Hematopoietic multipotent progenitor cell treated with erythropoietin and hydrocortisone succinate and interleukin-3 and kit ligand, for 6 days (in vitro differentiated cells): ENCODE measurements at regions not wholly inside any gene's neighbourhood (a gene's known extent, or its start where the extent isn't known, plus 50 kb on each side); places are given as distances from the start of the nearest gene placed in this dataset.

Experiments used
- DNase-seq: peaks from one replicate; pipeline ENCODE4 v3.0.0-alpha.2; 2015

DNA sequence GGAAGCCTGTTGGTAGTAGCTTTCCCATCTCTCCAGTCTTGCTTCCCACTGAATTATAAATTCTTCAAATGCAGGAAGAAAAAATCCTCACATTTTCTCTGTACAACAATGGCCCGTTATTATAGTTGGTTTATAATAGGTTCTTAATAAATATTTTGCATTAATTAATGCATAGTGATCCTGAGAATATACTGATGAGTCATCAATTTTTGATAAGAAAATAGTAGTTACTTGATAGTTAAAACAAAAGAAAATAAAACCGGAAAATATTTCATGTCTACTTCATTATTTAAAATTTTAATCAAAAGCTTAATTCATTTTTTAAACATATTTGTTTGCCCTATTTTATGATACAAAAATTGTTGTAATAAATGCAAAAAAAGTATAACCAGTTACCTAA is 762.6 kb downstream of the BRINP1 start:
- DNase-seq = no peak

DNA sequence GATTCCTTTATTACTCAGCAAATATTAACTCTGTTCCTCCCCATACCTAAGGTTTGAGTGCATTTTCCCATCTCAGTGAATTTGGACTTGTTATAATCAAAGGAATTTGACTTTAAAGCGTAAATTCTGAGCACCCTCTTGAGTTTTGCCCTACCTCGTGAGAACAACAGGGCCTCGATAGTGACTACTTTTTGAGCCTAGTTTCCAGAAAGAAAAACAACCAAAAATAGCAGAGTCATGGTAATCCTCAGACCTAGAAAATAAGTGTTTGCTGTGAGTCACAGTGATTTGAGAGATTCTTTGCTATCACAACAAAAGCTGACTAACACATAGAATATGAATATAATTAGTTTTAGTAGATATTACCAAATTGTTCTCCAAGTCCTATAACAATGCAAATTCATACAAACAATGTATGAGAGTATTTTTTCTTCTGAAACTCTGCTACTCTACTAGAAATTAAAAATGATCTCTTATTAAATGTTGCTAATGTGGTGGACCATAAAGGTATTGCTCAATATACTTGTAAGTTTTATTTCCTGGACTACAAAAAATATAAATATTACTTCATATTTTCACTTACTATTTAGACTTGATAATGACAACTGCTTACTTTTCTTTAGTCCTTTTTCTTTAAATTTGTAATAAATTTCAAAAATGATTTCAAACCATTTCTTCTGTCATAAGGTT is 759.7 kb downstream of the BRINP1 start:
- DNase-seq = no peak

DNA sequence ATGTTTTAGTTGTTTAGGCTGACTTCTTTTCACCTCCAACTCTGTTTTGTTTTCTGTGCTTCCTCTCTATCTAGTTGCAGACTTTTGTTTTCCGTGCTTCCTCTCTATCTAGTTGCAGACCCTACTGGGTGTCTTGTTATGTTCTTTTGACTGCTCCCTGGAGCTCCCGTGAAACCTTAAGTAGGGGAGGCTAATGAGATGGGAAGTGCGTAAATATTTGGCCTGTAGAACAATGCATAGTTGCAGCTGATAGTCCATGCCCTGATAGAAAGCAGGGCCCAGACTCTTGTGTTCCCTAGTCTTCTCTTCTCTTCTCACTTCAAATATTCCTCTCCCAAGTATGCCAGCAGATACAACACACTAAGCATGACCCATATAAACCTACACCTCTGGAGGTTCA is 757.0 kb downstream of the BRINP1 start:
- no peak for DNase-seq

DNA sequence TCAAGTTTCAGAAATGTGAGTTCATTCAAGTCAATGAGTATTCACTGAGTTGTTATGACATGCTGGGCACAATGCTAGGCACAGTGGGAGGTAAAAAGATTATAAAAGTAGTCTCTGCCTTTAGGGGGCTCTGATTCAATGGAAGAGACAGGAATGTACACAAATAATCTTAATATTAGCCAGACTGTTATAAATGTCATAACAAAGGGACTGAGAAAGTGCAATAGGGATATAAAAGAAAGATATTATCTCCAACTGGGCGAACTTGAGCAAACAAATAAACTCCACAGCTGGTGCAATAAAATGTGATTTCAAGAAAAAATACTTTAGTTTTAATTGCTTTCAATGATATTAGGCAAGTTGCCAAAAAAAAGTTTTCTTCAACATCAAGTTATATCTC is 755.2 kb downstream of the BRINP1 start:
- no peak for DNase-seq

DNA sequence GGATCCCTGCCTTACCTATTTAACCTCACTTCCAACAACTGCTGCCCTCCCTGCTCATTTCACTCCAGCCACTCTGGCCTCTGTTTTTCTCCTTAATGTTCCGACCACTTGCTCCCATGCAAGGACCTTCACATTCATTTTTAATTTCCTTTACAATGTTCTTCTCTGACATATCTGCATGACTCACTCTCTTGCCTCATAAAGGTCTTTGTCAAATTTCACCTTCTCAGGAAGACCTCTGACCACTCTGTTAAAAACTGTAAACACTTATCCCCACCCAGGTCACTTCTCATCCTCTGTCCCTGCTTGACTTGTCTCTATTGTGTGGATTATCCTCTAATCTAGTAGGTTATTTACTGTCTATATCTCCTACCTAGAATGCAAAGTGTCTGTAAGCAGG is 751.2 kb downstream of the BRINP1 start:
- no peak for DNase-seq

DNA sequence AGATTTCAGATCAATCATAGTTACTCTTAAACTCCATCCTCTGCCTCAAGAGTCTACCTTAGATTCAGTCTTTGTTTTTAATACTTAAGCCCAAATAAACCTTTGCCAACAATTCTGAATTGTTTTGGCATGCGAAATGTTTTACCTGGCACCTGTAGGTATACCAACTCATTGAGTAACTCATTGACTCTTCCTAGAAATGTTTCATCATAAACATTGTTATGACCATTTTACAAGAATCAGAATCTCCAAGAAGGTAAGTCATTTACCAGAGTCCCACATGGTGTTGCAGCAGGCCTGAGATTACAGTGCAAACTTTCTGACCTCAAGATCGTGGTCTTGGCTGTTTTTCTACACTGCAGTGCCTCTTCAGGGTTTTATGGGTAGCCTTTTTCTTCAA is 750.4 kb downstream of the BRINP1 start:
- no peak for DNase-seq

DNA sequence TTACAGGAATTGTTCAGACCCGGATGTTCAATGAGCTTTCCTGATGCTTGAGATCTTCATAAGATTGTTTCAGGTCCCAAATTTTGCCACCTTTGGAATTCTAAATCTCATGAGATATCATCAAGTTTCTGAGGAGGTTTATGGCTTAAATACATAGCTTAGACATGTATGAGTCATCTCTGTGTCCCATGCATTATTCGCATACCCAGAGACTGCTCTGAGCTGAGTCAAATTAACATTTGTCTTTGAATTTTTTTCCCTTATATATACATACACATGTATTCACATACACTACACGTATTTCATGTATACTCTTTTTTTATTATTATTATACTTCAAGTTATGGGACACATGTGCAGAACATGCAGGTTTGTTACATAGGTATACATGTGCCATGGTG is 744.6 kb downstream of the BRINP1 start:
- no peak for DNase-seq

DNA sequence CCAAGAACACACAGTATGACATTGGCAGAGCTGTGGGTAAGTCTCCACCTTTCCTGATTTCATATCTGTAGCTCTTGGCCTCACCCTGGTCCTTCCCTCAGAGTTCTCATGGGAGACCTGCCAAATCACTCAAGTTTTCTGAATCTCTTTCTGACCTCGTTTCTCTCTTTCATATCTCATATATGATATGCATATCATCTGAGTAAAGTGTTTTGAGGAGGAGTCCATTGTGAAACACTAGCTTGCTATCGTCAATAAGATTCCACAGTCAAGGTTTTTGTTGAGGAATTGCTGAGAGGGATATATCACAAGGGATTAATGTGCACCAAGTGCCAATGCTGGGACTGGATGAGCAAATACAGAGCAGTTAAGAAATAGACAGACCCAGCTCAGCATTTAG is 739.2 kb downstream of the BRINP1 start:
- DNase-seq = no peak

DNA sequence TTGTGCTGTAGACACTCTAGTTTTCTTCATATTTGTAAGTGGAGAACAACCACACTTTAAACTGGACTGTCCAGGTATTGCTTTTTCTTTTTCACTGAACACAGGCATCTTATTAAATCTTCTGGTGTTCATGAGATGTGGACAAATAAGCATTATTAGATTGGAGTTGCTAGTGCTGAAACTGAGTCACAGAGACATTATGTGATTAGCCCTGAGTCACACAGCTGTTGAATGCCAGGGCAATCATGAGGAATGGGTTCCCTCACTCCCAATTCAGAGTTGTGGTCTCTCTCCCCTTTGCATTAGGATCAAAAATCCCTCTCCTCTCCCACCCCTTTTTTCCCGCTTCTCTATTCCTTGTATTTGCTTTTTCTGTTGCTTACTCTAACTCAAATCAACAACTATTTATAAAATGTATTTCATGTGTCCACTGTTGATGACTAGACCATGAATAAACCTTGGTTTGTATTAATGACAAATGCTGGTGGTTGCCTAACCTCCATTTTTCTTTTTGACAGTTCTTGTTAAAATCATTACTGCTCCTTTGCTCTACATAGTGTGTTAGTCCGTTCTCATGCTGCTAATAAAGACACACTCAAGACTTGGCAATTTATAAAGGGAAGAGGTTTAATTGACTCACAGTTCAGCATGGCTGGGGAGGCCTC is 738.2 kb downstream of the BRINP1 start:
- DNase-seq = no peak

DNA sequence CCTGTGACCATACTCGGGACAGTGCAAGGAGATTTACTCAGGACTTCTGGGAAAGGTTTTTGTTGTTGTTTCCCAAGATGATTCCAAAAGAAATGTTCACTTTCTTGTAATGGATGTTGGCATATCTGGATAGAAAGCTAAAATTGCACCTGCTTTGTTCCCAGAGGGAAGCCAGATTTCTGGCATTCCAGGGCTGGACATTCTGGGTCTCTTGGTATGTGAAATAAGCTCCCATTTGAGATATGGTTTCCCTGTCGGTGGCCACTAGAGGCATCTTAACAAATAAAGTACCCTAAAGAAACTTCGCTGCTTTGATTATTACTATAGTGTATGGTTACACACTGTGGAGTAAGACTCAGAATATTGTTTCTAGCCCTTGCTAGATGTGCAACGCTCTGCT is 737.3 kb downstream of the BRINP1 start:
- DNase-seq = no peak

DNA sequence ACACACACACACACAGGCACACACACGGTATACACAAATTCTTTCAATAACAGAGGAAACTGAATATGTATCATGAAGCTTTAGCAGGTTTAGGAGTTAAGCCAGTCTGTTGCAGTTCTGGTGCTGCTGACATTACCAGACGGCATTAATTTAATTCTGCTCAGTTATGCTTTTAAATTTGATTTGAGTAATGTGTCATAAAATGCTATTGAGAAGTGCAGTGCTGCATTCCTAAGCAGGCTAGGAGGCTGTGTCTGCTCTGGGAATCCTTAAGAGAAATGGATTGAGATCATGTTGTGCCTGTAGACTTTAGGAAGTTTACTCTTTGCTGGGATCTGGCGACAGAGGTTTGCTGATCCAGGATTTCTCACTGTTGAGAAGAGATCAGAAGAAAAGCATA is 733.8 kb downstream of the BRINP1 start:
- no peak for DNase-seq

DNA sequence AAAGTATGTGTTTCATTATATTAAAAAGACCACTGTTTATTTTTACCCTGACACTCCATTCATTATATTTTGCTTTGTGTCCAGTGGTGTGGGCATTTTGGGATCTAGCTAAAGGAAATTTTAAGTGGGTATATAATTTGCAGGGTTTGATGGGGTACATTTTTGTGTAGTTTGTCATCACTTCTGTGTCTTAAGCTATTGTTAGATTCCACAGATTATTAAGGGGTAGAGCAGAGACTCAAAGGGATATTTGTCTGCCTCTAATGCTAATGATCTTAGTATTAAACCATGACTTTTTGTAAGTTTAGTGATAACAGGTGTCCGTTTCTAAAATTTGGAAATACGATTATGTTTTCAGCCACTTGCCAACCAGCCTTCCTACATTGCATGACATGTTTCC is 731.6 kb downstream of the BRINP1 start:
- no peak for DNase-seq

DNA sequence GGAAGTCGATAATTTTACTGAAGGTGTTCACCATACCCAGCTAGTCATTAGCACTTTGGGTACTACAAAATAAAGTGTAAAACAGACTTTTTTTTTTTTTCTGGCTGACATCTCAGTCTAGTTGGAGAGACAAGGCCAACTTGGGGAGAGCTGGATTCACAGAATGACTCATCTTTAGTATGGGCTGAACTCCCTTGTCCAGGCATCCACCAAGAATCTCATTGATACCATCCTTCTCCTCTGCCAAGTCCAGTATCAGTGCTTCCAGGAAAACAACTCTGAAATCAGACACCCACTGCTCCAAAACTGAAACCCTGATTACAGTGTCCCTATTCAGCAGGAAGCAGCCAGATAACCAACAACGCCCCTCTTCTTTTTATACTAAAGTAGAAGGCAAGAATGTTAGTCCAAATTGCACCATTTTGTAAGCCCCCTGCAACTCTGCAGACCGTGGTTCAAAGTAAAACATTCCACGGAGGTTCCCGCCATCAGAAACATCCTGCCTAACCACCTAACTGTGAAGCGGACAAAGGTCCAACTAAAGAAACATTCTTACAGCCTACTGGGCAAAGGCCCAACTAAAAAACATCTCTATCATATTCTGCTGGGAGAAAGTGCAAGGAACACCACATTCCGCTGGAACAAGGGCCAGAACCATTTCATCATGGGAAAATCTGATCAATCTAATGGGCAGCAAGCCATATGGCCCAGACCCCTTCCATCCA is 728.2 kb downstream of the BRINP1 start:
- DNase-seq = no peak

DNA sequence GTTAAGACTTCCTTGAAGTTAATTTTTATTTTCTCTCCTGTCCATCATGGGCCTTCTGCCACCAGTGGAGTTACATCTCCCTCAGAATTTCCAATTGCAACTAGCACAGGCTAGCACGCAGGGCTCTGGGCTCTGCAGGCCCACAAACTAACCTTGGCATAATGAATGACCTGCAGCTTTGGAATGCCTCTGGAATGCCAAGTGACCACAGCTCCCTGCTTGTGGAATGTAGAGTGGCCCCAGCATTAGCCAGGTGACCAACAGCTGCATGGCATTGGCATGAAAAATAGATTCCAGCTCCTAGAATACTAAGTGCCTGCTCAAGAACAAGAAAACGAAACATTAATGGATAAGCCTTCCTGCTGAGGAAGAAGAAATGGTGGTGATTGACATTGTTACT is 726.1 kb downstream of the BRINP1 start:
- no peak for DNase-seq

DNA sequence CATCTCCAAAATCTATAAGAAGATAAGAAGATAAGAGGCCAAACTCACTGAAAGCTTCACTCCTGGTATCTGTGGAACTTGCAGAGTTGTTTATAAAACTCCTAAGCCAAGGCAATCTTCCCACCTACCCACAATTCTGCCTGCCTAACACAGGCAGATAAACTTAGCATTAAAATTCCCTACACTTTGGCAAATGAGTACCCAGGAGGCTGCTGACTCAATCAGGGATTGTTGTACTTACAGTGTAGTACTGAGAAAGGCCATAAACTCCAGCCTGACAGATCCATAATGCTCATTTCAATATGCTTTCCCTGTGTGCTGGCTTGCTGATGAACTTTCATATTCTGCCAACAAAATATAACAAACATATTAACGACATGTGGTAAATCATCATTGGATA is 725.2 kb downstream of the BRINP1 start:
- DNase-seq = no peak

DNA sequence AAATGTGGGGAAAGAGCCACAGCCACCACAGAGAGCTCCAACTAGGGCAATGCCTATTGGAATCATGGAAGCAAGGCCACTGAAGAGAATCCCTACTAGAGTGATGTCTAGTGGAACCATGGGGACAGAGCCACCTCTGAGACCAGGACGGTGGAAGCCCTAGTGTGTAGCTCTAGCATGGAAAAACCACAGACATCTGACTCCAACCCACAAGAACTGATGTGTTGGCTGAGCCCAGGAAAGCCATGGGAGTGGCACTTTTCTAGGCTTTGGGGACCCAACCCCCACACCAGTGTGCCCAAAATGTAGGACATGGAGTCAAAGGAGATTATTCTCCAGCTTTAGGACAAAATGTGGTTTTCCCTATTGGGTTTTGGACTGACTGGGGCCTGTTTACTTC is 721.9 kb downstream of the BRINP1 start:
- DNase-seq = no peak

DNA sequence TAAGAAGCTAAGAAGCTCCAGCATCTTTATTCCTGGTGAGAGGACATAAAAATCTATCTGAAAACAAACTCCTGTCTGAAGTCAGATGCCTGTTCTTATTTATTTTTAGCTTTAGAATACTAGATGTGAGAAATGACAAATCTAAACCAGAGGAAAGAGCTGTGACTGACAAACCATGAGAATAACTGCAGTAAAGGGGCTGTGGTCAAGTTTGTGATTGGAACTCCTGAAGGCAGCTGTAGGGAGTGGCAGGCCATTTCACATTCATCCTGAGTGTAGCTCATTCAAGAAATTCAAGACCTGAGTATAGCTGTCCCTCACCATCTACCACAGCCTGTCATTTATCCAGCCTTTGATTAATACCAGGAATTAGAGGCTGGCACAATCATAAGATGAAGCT is 718.8 kb downstream of the BRINP1 start:
- DNase-seq = no peak

DNA sequence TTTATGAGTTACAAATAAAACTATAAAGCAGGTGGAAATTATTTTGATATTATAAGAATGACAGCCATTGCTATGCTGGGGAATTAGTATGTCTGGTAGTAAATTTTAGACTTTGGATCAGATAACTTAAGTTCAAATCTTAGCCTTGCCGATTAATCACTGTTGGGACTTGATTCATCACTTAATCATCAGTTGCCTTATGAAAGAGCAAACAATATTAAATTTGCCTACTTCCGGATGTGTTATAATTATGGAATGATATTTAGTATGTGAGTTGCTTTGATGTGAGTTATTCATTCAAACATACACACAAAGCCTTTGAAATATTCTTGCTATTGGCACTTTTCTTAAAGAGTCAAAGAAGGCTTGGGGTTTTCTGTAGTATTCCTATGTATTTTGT is 717.7 kb downstream of the BRINP1 start:
- no peak for DNase-seq

DNA sequence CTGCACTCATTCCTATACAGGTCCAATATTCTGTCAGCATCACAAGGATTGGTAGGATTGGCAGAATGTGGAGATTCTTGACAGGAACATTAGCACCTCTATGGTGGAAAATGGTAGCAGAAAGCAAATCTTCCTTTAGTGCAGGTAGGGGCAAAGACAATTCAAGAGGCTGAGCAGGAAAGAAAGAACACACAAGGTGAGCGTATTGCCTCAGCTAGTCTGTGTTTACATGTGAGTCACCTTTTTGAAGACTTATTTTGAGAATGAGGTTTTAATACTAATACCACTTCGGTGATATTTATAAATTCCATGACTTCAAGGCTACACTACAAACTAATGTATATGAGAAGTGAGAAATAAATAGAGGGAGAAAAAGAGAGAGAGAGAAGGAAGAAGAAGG is 717.0 kb downstream of the BRINP1 start:
- DNase-seq = no peak

DNA sequence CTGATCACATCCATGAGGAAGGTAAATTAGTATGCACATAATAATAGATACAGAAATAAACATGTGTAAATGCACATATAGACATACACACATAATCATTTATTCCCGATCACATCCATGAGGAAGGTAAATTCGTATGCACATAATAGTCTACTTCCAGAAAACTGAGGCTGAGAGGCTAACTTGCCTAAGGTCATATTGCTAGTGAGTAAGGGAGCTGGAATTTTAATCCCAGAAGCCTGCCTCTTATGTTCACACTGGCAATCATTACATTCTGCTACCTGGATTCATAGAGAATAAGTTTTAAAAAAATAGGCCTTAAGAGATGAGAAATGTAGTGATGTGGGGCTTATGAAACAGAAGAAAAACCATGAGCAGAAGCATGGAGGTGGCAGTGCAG is 716.3 kb downstream of the BRINP1 start:
- no peak for DNase-seq

DNA sequence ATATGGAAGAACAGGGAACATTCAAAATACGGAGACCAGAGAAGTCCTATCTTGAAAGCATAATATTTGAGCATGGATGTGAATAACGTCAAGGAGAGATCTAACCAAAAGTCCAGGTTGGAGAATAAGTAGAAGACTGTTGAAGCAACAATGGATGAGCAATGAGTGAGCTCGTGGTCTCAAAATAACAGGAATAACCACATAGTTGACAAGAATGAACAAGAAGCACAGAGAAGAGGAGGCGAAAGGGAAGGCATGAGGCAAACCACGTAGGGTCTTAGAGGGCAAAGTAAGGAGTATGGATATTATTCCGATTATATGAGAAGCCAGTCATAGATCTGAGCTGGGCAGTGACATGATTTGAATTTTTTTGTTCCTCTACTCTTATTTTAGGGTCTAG is 710.2 kb downstream of the BRINP1 start:
- DNase-seq = no peak

DNA sequence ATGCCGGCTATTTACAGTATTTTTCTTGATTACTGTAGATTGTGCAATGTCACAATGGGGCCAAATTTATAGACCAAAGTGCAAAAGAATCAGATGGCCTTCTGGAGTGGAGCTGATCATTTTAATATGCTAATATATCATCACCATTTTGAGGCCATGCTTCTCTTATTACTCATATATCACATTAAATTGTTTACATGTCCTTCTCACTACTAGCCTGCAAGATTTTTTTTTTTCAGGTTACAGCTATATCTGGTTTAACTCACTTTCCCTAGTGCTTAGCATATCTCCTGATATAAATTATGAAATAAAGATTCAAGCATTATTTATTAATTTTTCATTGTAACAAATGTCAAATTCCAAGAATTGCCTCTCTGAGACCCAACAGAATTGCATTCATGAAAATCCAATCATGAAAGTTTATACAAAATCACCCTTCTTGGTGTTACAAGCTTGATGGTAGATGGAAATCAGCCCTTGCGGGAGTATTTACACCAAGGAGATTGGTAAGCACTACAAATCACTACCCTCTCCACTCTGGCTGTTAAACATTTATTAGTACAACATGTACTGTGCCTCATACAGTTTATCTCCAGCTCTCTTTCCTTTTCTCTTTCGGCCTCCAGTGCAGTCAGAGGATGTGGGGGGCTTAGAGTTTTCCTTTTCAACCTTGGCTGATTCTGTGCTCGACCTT is 703.9 kb downstream of the BRINP1 start:
- DNase-seq = no peak

DNA sequence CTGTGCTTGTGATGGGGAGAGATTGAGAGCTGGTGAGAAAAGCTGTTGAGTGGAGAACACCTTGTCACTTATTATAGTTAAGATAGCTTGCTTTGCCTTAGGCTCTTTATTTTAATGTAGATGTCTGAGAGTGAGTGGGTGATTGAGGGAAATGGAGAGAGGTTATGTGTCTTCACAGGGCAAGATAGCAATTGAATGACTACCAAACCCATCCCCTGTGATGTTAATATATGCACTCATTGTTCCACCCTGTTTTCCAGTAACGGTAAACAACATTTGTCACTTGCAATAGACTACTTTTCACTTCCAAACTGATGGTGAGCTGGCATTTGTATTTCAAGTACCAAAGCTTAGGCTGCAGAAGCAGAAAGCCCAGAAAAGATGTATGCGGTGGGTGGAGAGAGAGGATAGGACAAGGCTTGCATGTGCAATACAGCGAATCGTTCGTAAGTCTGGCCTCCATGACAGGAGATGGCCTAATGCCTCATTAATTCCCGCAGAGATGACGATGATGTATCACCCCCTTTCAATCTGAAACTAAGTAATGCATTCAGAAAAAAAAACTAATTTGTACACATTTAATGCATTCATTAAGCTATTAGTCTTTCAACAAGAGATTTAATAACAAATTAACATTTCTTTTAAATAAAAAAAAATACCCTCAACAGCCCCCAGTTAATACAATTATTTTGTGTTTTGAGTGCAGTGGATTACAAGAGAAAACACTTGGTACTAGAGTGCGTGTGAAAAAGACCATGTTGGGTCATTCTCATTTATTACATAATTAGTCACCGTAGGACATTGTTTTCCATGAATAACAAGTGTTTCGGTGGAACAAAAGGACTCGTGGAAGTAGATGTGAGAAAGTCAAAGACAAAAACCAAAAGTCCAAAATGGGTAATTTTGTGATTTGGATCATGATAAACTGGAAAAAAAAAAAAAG is 699.0 kb downstream of the BRINP1 start:
- no peak for DNase-seq
